ENCODE measurements at regions not wholly inside any gene's neighbourhood (a gene's known extent, or its start where the extent isn't known, plus 50 kb on each side); places are given as distances from the start of the nearest gene placed in this dataset.

GRCh38 chr7:52146871-52147634 lies 830.4 kb upstream of the COBL start:
- DNase-seq (ENCODE audit: low read depth in 2 of 2), result no peak

GRCh38 chr7:52143219-52143618 lies 826.6 kb upstream of the COBL start:
- DNase-seq (ENCODE audit: low read depth in 2 of 2), result no peak

GRCh38 chr7:52140851-52141250 lies 824.2 kb upstream of the COBL start:
- no peak for DNase-seq (ENCODE audit: low read depth in 2 of 2)

- DNase-seq (ENCODE audit: low read depth in 2 of 2), result no peak
Measured at GRCh38 chr7:52135403-52135802, 818.8 kb upstream of the COBL start.

DNA sequence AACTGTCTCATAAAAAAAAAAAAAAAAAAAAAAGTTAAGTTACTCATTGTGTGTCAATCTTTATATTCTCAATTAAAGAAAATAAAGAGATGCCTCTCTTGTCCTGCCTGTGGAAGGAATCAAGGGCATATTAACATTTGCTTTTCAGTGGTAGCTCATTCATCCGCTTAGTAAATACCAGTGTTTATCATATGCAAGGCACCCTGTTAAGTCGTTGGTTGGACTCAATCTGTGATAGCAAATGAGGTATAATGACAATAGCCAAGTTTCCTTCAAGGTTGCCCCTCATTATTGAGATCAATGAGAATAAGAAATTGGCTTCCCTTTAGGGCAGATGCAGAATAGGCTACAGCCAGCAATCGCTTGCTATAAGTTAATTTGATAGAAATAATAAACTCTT lies 812.7 kb upstream of the COBL start:
- DNase-seq (ENCODE audit: low read depth in 2 of 2), result no peak

DNA sequence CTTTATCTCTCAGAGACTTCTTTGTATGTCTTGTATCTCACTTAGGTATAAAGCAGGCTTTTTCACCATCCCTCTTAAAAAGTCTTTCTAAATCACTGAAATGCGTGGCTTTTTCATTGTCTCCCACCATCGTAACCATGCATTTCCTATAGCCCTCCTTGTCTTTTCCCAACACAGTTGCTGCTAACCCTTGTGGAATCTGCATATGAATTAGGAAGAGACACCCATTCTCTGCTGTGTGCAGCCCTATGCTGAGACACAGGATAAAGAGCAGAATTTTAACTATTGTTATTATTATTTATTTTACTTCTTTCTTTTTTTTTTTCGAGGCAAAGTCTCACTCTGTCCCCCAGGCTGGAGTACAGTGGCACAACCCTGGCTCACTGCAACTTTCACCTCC lies 804.3 kb upstream of the COBL start:
- no peak for DNase-seq (ENCODE audit: low read depth in 2 of 2)

DNA sequence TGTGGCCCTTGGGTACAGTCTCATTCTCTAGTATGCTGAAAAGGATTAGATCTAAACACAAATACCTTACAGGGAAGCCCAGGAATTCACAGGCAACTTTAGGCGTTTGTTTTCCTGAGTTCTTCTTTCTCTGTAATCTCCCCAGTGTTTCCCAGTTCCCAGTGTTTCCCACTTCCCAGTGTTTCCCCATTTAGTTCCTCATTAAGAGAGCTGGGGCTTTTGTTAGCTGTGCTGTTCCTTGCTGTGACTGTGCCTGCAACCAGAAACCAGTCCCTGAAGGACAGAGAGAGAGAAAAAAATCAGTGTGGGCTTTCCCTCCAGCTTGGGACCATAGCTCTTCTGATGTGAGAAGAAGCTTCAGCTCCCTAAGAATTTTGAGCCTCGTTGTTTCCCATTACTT lies 802.9 kb upstream of the COBL start:
- DNase-seq (ENCODE audit: low read depth in 2 of 2), result no peak

- no peak for DNase-seq (ENCODE audit: low read depth in 2 of 2)
Measured at GRCh38 chr7:52114509-52114908, 797.9 kb upstream of the COBL start.

GRCh38 chr7:52114056-52114455 lies 797.4 kb upstream of the COBL start:
- DNase-seq (ENCODE audit: low read depth in 2 of 2), result no peak

GRCh38 chr7:52107355-52107754 lies 790.7 kb upstream of the COBL start:
- DNase-seq (ENCODE audit: low read depth in 2 of 2), result no peak

DNA sequence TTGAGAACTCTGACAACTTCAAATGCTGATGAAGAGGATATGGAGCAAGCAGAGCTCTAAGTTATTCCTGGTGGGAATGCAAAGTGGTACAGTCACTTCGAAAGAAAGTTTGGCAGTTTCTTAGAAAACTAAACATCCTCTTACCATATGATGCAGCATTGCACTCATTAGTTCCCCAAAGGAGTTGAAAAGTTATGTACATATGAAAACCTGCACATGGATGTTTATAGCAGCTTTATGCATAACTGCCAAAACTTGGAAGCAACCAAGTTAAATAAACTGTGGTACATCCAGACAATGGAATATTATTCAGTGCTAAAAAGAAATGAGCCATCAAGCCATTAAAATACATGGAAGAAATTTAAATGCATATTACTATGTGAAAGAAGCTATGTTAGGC lies 779.3 kb upstream of the COBL start:
- DNase-seq (ENCODE audit: low read depth in 2 of 2), result no peak

GRCh38 chr7:52091996-52092395 lies 775.4 kb upstream of the COBL start:
- no peak for DNase-seq (ENCODE audit: low read depth in 2 of 2)

DNA sequence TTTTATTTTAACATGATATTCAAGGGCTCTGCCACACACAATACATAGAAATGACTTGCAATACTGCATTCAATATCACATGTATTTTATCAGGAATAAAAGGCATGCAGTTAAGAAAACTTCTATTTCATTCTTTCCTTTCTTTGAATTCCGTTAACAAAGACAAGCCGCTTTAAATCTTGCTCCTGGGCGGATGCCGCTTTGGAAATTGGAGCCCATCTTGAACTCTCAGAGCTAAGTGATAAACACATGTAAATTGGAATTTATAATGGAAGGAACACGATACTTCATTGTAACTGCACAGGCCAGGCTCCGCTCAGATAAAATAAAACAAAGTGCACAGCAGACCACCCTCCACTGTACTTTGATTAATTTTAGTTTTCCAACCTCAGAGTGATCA lies 774.5 kb upstream of the COBL start:
- DNase-seq (ENCODE audit: low read depth in 2 of 2), result no peak

DNA sequence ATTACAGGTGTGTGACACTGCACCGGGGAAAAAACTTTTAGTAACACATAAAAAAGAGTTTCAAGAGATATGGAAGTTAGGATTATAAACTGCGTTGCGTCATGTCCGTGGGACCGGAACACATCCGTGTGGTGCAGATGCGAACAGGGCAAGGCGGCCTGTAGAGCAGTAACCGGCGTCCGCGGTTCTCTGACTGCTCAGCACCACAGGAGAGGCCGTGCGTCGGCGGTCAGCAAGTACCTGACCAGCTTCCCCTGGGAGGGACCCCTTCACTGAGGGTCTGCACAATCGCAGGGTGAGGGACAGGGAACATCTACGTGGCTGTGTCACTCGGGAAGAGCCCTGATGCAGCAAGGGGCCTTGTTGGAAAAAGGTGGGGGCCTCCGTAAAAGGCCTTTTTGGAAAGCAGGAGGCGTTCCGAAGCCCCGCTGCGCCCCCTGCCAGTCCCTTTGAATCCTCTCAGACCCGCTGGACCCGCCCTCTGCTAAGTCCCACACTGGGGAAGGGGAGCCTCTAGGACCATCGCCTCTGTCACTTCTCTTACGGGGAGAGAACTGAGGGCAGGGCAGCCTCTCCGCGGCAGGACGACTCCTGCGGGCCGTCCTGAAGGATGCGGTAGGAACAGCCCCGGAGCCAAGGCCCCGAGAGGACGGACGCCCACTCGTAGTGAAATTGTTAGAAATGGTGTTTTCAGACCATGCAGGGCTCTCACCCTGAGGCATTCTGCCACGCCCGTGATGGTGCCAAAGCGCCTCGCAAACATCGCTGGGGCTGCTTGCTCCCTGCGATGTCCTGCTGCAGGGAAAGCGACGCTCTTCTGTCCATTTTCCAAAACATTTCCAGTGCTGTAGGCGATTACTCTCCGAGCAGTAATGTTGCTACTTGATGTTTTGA lies 771.6 kb upstream of the COBL start:
- DNase-seq (ENCODE audit: low read depth in 2 of 2), result no peak

DNA sequence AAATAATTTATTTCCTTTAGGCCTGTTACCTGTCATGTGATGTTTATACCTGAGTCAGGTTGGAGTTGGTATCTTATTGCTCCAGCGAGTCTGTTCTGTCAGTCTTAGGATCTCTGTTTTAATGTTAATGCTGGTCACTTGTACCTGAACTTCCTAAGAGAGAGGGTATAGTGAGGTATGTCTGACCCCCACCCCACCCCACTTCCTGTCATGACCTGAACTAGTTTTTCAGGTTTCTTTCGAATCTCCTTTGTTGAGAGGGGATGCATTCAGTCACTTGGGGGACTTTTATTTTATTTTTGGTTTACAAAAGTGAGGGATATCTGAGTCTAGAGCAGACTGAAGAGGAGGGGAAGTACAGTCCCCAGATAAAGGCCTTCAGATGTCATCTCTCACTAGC lies 769.0 kb upstream of the COBL start:
- no peak for DNase-seq (ENCODE audit: low read depth in 2 of 2)

DNA sequence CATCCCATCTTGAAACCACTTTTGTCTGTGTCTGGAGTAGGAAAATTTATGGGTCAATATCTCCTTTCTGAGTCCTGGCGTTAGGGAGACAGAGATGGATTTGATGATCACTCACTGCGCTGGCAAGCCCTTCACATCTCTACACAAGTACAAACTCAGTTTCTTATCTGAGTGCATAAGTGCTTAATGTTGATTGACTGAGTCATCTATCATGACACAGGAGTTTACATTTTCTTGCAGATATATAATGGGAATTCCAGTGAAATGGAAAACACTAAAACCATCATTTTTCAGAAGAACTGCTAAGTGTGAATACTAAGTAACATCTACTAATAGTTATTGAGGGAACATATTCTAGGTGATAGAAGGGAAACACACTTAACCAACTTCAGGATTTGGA lies 763.9 kb upstream of the COBL start:
- DNase-seq (ENCODE audit: low read depth in 2 of 2), result no peak

DNA sequence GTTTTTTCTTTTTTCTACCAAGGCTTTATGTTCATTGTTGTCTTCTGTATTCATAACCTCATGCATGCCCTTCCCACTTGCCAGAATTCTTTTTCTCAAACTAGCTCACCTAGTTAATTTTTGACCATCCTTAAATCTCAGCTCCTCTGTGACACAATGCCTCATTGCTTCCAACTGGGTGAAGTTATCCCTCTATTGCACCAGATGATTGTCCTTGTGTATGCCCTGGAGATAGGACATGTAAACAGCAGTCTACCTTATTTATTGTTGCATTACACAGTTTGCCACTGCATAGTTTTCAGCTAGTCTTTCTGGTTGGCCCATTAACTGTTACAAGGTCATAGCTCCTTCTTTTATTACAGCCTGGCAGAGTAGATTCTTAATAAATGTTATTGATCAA lies 763.1 kb upstream of the COBL start:
- DNase-seq (ENCODE audit: low read depth in 2 of 2), result no peak

GRCh38 chr7:52077571-52077970 lies 761.0 kb upstream of the COBL start:
- no peak for DNase-seq (ENCODE audit: low read depth in 2 of 2)

- DNase-seq (ENCODE audit: low read depth in 2 of 2), result no peak
Measured at GRCh38 chr7:52074912-52075311, 758.3 kb upstream of the COBL start.

GRCh38 chr7:52074071-52074470 lies 757.5 kb upstream of the COBL start:
- DNase-seq (ENCODE audit: low read depth in 2 of 2), result no peak

- no peak for DNase-seq (ENCODE audit: low read depth in 2 of 2)
Measured at GRCh38 chr7:52071744-52072143, 755.1 kb upstream of the COBL start.

GRCh38 chr7:52064493-52064892 lies 747.9 kb upstream of the COBL start:
- no peak for DNase-seq (ENCODE audit: low read depth in 2 of 2)

DNA sequence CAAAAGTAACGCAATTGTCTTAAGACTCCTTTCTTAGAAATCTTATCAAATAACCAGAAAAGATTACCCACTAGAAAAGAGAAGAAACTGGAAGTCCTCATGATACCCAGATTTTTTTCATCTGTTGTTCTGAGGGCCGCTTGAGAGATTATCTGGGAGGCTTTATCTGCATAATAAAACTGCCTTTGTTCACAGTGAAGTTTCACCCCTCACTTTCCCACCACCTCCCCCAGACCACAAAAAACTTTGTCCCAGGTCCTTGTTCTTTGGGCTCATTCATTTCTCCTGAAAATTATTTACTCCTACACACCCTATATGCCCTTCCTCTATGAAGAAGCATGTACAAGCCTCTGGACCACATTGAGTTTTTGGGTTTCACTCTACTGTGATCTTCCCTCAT lies 745.1 kb upstream of the COBL start:
- DNase-seq (ENCODE audit: low read depth in 2 of 2), result no peak

Data from activated CD8-positive, alpha-beta memory T cell treated with anti-CD3 and anti-CD28 coated beads for 4 hours (primary cell).